Left ventricle myocardium inferior (tissue), 1 donor: ENCODE measurements at regions not wholly inside any gene's neighbourhood (a gene's known extent, or its start where the extent isn't known, plus 50 kb on each side); places are given as distances from the start of the nearest gene placed in this dataset.
"Not testable (repeated sequence)": the region's sequence is repeated elsewhere in the genome, so short reads cannot be mapped to it uniquely, and the experiment has no call there.

Source experiments
- DNase-seq: peaks from one replicate; pipeline ENCODE4 v3.0.0-alpha.2; 2020
- H3K27ac ChIP-seq: fragments of 200-600 bp; replicated peaks from 2 replicates; pipeline ENCODE4 v1.8.0; 2021
- H3K27me3 ChIP-seq: fragments of 200-600 bp; 2 replicates; pipeline ENCODE4 v1.8.0; 2021; ENCODE audit warnings: low read depth
- H3K36me3 ChIP-seq: fragments of 200-600 bp; 2 replicates; pipeline ENCODE4 v1.8.0; 2021
- H3K4me1 ChIP-seq: fragments of 200-600 bp; 2 replicates; pipeline ENCODE4 v1.8.0; 2021
- H3K4me3 ChIP-seq: fragments of 200-600 bp; 2 replicates; pipeline ENCODE4 v1.8.0; 2021; ENCODE audit warnings: mild to moderate bottlenecking, moderate library complexity
- H3K9me3 ChIP-seq: fragments of 200-600 bp; replicated peaks from 2 replicates; pipeline ENCODE4 v1.8.0; 2021
- intact Hi-C: fragments of 100-400 bp; cut with micrococcal nuclease; formaldehyde crosslinking; loops from one replicate; pipeline ENCODE4 v1.11.0; 2022
- TF ChIP-seq, protein P1 (sequence below): fragments of 200-600 bp; IDR thresholded peaks from 2 replicates; pipeline ENCODE4 v1.8.0; 2021; ENCODE audit warnings: antibody characterized with exemption, mild to moderate bottlenecking, borderline replicate concordance
- donor health status: DM: no; HTN: yes; CAD: no; lungs with severe emphysema.

DNA sequence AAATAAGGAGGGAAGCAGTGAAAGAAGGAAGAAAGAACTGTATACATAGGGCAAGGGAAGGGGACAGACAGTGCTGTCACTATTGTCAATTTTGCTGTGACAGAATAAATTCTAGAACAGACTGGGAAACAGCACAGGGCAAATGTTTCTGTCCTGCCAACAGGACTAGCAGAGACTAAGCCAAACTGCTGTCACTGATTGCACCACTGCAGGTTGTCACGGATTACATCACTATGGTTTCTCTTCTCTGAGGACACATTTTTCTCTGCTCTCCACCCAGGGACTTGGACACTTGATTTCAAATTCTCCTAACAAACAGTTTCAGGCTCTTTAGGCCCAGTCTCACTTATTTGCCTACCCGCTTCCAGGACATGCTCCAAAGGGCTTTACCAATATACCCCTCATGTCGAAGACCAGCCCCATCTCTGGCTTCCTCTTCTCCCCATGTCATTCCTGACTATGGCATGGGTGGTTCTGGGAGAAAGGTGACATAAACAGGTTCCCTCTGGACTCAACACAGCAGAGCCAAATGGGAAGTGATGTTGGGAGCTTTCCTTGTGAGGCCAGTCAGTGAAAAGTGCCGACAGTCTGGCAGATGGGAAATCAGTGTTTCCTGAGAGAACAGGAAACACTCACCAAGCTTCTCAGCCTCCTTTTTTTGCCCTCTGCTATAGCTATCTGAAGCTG is 70.2 kb upstream of the ST3GAL6 start:
- no peak for DNase-seq

DNA sequence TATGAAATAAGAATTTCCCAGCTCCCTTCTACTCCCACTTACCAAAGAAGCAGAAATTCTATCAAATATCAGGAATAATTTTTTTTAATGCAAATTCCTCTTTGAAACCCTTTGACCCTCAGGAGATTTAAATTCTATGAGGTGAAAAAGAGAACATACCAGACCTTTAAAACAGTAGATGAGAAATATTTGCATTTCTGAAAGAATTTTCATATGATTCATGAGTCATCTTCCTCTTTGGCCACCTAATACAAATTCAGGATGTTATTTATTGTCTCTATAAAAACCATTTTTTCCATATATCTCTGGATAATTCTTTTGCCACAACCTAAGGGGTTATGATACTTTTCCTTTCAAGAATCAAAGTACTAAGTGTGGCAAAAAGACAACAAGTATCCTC is 67.3 kb upstream of the ST3GAL6 start:
- H3K27me3 ChIP-seq: no peaks in the 10 kb centered on the region
- TF ChIP-seq, protein P1, sequence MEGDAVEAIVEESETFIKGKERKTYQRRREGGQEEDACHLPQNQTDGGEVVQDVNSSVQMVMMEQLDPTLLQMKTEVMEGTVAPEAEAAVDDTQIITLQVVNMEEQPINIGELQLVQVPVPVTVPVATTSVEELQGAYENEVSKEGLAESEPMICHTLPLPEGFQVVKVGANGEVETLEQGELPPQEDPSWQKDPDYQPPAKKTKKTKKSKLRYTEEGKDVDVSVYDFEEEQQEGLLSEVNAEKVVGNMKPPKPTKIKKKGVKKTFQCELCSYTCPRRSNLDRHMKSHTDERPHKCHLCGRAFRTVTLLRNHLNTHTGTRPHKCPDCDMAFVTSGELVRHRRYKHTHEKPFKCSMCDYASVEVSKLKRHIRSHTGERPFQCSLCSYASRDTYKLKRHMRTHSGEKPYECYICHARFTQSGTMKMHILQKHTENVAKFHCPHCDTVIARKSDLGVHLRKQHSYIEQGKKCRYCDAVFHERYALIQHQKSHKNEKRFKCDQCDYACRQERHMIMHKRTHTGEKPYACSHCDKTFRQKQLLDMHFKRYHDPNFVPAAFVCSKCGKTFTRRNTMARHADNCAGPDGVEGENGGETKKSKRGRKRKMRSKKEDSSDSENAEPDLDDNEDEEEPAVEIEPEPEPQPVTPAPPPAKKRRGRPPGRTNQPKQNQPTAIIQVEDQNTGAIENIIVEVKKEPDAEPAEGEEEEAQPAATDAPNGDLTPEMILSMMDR: no peak
- no peak overlapping the region for H3K27ac ChIP-seq
- H3K36me3 ChIP-seq: no peaks in the 10 kb centered on the region
- peaks cover 7% of the 10 kb centered on the region for H3K4me1 ChIP-seq
- H3K9me3 ChIP-seq: no peaks in the 10 kb centered on the region
- no peak overlapping the region for H3K4me3 ChIP-seq
- no peak for DNase-seq
- intact Hi-C loops: no loop called here

More for the DNA sequence above, 70.2 kb upstream of the ST3GAL6 start:
- Histone ChIP-seq H3K4me3 (no peak overlapping the region), H3K4me1 (peaks cover 7% of the 10 kb centered on the region), H3K9me3 (no peaks in the 10 kb centered on the region), H3K27me3 (no peaks in the 10 kb centered on the region), H3K36me3 (no peaks in the 10 kb centered on the region), H3K27ac (peak overlapping the region; percentile 69)
- TF ChIP-seq, protein P1: no peak
- intact Hi-C loops: no loop called here

DNA sequence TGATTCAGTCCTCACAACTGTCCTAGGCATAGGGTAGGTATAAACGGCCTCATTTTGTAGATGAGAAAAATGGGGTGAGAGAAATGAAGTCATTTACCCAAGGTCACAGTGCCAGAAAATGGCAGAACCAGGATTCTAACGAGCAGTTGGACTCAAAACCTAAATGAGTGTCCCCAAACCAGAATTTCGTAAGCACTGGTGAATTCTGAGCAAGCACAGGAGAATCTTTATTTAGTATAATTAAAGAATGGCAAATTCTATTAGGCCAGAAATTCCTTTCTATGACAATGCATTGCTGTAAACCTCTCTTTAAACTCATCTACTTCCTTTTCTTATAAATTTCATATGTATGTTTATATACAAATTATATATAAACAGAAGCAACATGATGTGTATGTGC is 66.8 kb upstream of the ST3GAL6 start:
- intact Hi-C loops, H3K9me3 ChIP-seq, H3K36me3 ChIP-seq, H3K27me3 ChIP-seq, DNase-seq, H3K27ac ChIP-seq, H3K4me1 ChIP-seq, H3K4me3 ChIP-seq: not testable (repeated sequence)

DNA sequence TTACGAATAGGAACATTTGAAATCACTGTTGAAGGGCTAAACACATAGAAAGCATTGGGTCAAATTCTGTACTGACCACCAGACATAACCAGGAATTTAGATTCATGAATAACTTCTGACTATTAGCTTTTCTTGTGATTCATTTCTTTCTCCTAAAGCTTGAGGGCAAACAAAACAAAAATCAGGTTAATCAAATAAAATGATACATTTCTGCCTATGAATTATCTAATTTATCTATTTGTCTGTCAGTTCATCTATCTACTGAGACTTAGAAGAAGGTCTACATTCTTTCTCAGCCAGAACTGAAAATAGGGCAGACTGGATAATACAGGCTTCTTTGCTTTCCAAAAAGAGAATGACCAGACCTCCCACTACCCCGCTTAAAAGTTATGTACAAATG is 65.9 kb upstream of the ST3GAL6 start:
- H3K27ac ChIP-seq: no peak overlapping the region
- peaks cover 7% of the 10 kb centered on the region for H3K4me1 ChIP-seq
- no peaks in the 10 kb centered on the region for H3K36me3 ChIP-seq
- TF ChIP-seq, protein P1: no peak
- no peaks in the 10 kb centered on the region for H3K9me3 ChIP-seq
- no peaks in the 10 kb centered on the region for H3K27me3 ChIP-seq
- no peak overlapping the region for H3K4me3 ChIP-seq
- intact Hi-C loops: no loop called here
- DNase-seq: no peak

DNA sequence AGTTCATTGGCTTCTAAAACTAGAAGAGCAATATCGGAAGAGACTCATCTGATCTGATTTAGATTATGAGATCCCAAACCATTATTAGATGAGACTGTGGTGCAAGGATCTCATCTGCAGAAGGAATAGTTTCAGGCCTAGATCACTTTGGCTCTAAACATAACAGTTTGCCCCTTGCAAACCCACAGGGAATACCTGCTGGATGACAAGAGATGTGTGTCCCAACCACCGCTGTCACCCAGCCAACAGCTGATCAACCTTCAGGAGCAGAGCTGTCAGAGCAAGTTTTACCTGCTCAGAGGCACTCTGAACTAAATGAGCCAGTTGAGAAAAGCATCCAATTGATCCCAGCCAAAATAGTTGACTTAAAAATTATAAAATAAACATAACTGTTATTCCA is 64.0 kb upstream of the ST3GAL6 start:
- H3K4me3 ChIP-seq: no peak overlapping the region
- DNase-seq: no peak
- TF ChIP-seq, protein P1: no peak
- intact Hi-C loops: no loop called here
- H3K27me3 ChIP-seq: no peaks in the 10 kb centered on the region
- H3K9me3 ChIP-seq: no peaks in the 10 kb centered on the region
- H3K36me3 ChIP-seq: no peaks in the 10 kb centered on the region
- H3K4me1 ChIP-seq: no peaks in the 10 kb centered on the region
- no peak overlapping the region for H3K27ac ChIP-seq

DNA sequence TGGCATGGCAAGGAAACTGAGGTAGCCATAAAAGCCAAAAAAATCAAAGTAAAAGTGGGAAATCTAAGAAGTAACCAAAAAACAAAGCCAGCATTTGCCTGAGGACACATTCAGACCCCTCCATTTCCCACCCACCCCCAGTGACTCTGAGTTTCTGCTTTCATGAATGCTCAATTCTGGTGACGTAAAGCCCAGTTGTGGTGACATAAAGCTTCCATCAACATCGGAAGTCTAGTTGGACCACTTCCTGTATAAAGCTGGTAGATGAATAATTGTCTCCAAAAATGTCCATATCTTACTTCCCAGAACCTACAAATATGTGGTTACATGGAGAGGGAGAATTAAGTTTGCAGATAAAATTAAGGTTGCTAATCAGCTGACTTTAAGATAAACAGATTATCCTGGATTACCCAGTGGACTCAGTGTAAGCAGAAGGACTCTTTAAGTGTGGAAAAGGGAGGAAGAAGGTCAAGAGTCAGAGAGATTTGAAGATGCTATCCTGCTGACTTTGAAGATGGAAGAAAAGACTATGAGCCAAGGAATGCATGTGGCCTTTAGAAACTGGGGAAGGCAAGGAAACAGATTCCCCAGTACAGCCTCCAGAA is 62.0 kb upstream of the ST3GAL6 start:
- no peaks in the 10 kb centered on the region for H3K4me1 ChIP-seq
- H3K27ac ChIP-seq: no peak overlapping the region
- no peaks in the 10 kb centered on the region for H3K36me3 ChIP-seq
- intact Hi-C loops: no loop called here
- no peak overlapping the region for H3K4me3 ChIP-seq
- H3K27me3 ChIP-seq: no peaks in the 10 kb centered on the region
- no peak for DNase-seq
- H3K9me3 ChIP-seq: no peaks in the 10 kb centered on the region
- TF ChIP-seq, protein P1: no peak
